IMR-90 (cell line): ENCODE measurements at regions not wholly inside any gene's neighbourhood (a gene's known extent, or its start where the extent isn't known, plus 50 kb on each side); places are given as distances from the start of the nearest gene placed in this dataset.

ENCODE experiments used
- ATAC-seq: fragments of 200-7000 bp; cut with Tn5 transposase; 2 replicates; pipeline ENCODE4 v1.9.1; 2020; ENCODE audit warnings: low read depth, mild to moderate bottlenecking, moderate library complexity
- BruUV-seq: library from RNA; stranded (reverse); fragments of 400-500 nt; replicated peaks from 2 replicates; lab custom pipeline; 2021; lab: Mats Ljungman, UMichigan
- CTCF ChIA-PET: fragments of 300-600 bp; formaldehyde crosslinking; extraction: SDS; loops from one replicate; lab custom pipeline; 2021; ENCODE audit warnings: antibody characterized with exemption; lab: Yijun Ruan, JAX
- POLR2A ChIA-PET: fragments of 300-600 bp; sonication (Branson Sonifier 250); formaldehyde crosslinking; loops from one replicate; lab custom pipeline; 2022; ENCODE audit warnings: antibody characterized with exemption; ENCODE audit not compliant: unreplicated experiment; lab: Charles Lee
- DNase-seq: peaks from one replicate; pipeline ENCODE4 v3.0.0; 2013
- H2AFZ ChIP-seq: replicated peaks from 2 replicates; pipeline ENCODE3; 2013; ENCODE audit warnings: low read length, mild to moderate bottlenecking; ENCODE audit not compliant: poor library complexity
- H2AK5ac ChIP-seq: 2 replicates; pipeline ENCODE4 v1.6.1; 2013; ENCODE audit warnings: low read depth, low read length, inconsistent platforms
- H2AK9ac ChIP-seq: replicated peaks from 2 replicates; pipeline ENCODE3; 2013; ENCODE audit warnings: mild to moderate bottlenecking, low read depth, low read length, moderate library complexity; ENCODE audit not compliant: poor library complexity
- H2BK120ac ChIP-seq: 2 replicates; pipeline ENCODE4 v1.6.1; 2013; ENCODE audit warnings: low read depth, low read length, inconsistent platforms
- H2BK15ac ChIP-seq: 3 replicates; pipeline ENCODE4 v1.6.1; 2013; ENCODE audit warnings: low read depth, low read length, inconsistent platforms
- H2BK20ac ChIP-seq: 2 replicates; pipeline ENCODE4 v1.6.1; 2013; ENCODE audit warnings: low read depth, mild to moderate bottlenecking, inconsistent platforms, low read length, moderate library complexity
- H2BK5ac ChIP-seq: 2 replicates; pipeline ENCODE4 v1.6.1; 2013; ENCODE audit warnings: mild to moderate bottlenecking, low read depth, low read length, inconsistent platforms; ENCODE audit not compliant: poor library complexity, severe bottlenecking
- H3K14ac ChIP-seq: replicated peaks from 2 replicates; pipeline ENCODE4 v1.6.1; 2013; ENCODE audit warnings: low read depth, low read length, inconsistent platforms
- H3K18ac ChIP-seq: 2 replicates; pipeline ENCODE4 v1.6.1; 2013; ENCODE audit warnings: low read depth, low read length, control low read depth
- H3K23ac ChIP-seq: 2 replicates; pipeline ENCODE4 v1.6.1; 2013; ENCODE audit warnings: low read depth, low read length, inconsistent platforms
- H3K27ac ChIP-seq: 2 replicates; pipeline ENCODE4 v1.5.1; 2013; ENCODE audit warnings: mild to moderate bottlenecking, control low read depth, low read length; ENCODE audit not compliant: insufficient read depth
- H3K27me3 ChIP-seq: 2 replicates; pipeline ENCODE4 v1.6.1; 2013; ENCODE audit warnings: low read length; ENCODE audit not compliant: control insufficient read depth, insufficient read depth
- H3K36me3 ChIP-seq: 2 replicates; pipeline ENCODE4 v1.6.1; 2013; ENCODE audit warnings: low read length, mixed read lengths; ENCODE audit not compliant: control insufficient read depth, insufficient read depth
- H3K4ac ChIP-seq: 2 replicates; pipeline ENCODE4 v1.6.1; 2013; ENCODE audit warnings: low read depth, low read length, inconsistent platforms
- H3K4me1 ChIP-seq: 2 replicates; pipeline ENCODE4 v1.6.1; 2013; ENCODE audit warnings: low read length, mixed read lengths; ENCODE audit not compliant: control insufficient read depth, insufficient read depth
- H3K4me2 ChIP-seq: 2 replicates; pipeline ENCODE4 v1.6.1; 2013; ENCODE audit warnings: low read depth, mild to moderate bottlenecking, control low read depth, low read length, moderate library complexity
- H3K4me3 ChIP-seq: 2 replicates; pipeline ENCODE4 v1.5.1; 2013; ENCODE audit warnings: low read depth, mild to moderate bottlenecking, control low read depth, low read length, moderate library complexity; ENCODE audit not compliant: insufficient read depth
- H3K56ac ChIP-seq: 2 replicates; pipeline ENCODE4 v1.6.1; 2013; ENCODE audit warnings: low read length, inconsistent platforms; ENCODE audit not compliant: insufficient read depth; ENCODE audit errors: extremely low read depth
- H3K79me1 ChIP-seq, 2 experiments: 2 replicates each; pipeline ENCODE4 v1.6.1; 2013; ENCODE audit warnings: low read length in 2 of 2, inconsistent platforms in 1 of 2, low read depth in 1 of 2
- H3K9ac ChIP-seq: 2 replicates; pipeline ENCODE4 v1.6.1; 2013; ENCODE audit warnings: low read depth, low read length, control low read depth
- H3K9me1 ChIP-seq: 2 replicates; pipeline ENCODE4 v1.6.1; 2013; ENCODE audit warnings: low read length, inconsistent platforms; ENCODE audit not compliant: insufficient read depth
- H3K9me3 ChIP-seq: 2 replicates; pipeline ENCODE4 v1.6.1; 2013; ENCODE audit warnings: low read length; ENCODE audit not compliant: control insufficient read depth, insufficient read depth
- H4K20me1 ChIP-seq: 2 replicates; pipeline ENCODE4 v1.6.1; 2013; ENCODE audit warnings: low read length, inconsistent platforms; ENCODE audit not compliant: insufficient read depth
- H4K5ac ChIP-seq: 2 replicates; pipeline ENCODE4 v1.6.1; 2013; ENCODE audit warnings: mild to moderate bottlenecking, low read depth, low read length, control low read depth
- H4K8ac ChIP-seq, 2 experiments: 2 replicates each; pipeline ENCODE4 v1.6.1; 2013; ENCODE audit warnings: low read depth in 2 of 2, low read length in 2 of 2, control low read depth in 1 of 2, inconsistent platforms in 1 of 2
- H4K91ac ChIP-seq: 2 replicates; pipeline ENCODE4 v1.6.1; 2013; ENCODE audit warnings: low read depth, low read length, inconsistent platforms; ENCODE audit not compliant: insufficient read depth
- BHLHE40 ChIP-seq: fragments of 150-350 bp; IDR thresholded peaks from 2 replicates; pipeline ENCODE4 v1.6.1; 2016; ENCODE audit warnings: mild to moderate bottlenecking, low read depth, low read length
- CEBPB ChIP-seq: IDR thresholded peaks from 2 replicates; pipeline ENCODE4 v1.6.1; 2012; ENCODE audit warnings: low read depth, low read length, improper control_type of control experiment
- CHD1 ChIP-seq: IDR thresholded peaks from 2 replicates; pipeline ENCODE4 v1.6.1; 2012; ENCODE audit warnings: low read depth, low read length, improper control_type of control experiment
- MAFK ChIP-seq: IDR thresholded peaks from 2 replicates; pipeline ENCODE4 v1.6.1; 2012; ENCODE audit warnings: low read depth, low read length, improper control_type of control experiment
- MAZ ChIP-seq: IDR thresholded peaks from 2 replicates; pipeline ENCODE4 v1.6.1; 2012; ENCODE audit warnings: low read depth, mild to moderate bottlenecking, low read length, improper control_type of control experiment, moderate library complexity, borderline replicate concordance
- MXI1 ChIP-seq: IDR thresholded peaks from 2 replicates; pipeline ENCODE4 v1.6.1; 2012; ENCODE audit warnings: low read depth, mild to moderate bottlenecking, low read length, moderate library complexity, borderline replicate concordance
- NFE2L2 ChIP-seq: fragments of 150-350 bp; IDR thresholded peaks from 2 replicates; pipeline ENCODE4 v1.6.1; 2016; ENCODE audit warnings: low read depth, mild to moderate bottlenecking, low read length
- POLR2A ChIP-seq: IDR thresholded peaks from 2 replicates; pipeline ENCODE4 v1.6.1; 2012; ENCODE audit warnings: mild to moderate bottlenecking, low read depth, low read length
- RCOR1 ChIP-seq: IDR thresholded peaks from 2 replicates; pipeline ENCODE4 v1.6.1; 2012; ENCODE audit warnings: mild to moderate bottlenecking, low read length, improper control_type of control experiment; ENCODE audit not compliant: insufficient replicate concordance
- RFX5 ChIP-seq: IDR thresholded peaks from 2 replicates; pipeline ENCODE4 v1.8.0; 2012; ENCODE audit warnings: low read depth, mild to moderate bottlenecking, low read length, moderate library complexity
- SMC3 ChIP-seq: fragments of 150-350 bp; IDR thresholded peaks from 2 replicates; pipeline ENCODE4 v1.6.1; 2016; ENCODE audit warnings: low read depth, mild to moderate bottlenecking, antibody characterized with exemption, low read length, moderate library complexity
- WGBS, 2 experiments: methylation state at CpG; one replicate each; pipeline versions ENCODE4 v1.1.5 to v1.1.7; 2013; ENCODE audit warnings: missing lambda C conversion rate in 2 of 2; ENCODE audit not compliant: insufficient read length in 1 of 2; ENCODE audit errors: extremely low coverage in 2 of 2; 5-methylcytosine and 5-hydroxymethylcytosine counted together
- dilution Hi-C: fragments of 300-500 bp; cut with HindIII; formaldehyde crosslinking; loops from one replicate; pipeline ENCODE4 v1.14.3; 2018; ENCODE audit warnings: low sequenced_read_pairs; ENCODE audit not compliant: unreplicated experiment
- in situ Hi-C: fragments of 300-500 bp; cut with MboI; formaldehyde crosslinking; loops from 3 replicates; pipeline ENCODE4 v1.14.3; 2019; ENCODE audit warnings: low sequenced_read_pairs, inconsistent platforms, mixed read lengths
- intact Hi-C: fragments of 100-400 bp; cut with micrococcal nuclease; formaldehyde crosslinking; loops from 2 replicates; pipeline ENCODE4 v1.10.0; 2022
- TF ChIP-seq, protein P1 (sequence below): fragments of 150-350 bp; IDR thresholded peaks from 2 replicates; pipeline ENCODE4 v1.6.1; 2016; ENCODE audit warnings: low read depth, mild to moderate bottlenecking, low read length, moderate library complexity, borderline replicate concordance
- TF ChIP-seq, protein P2 (sequence below): conservative IDR thresholded peaks from 2 replicates; pipeline ENCODE4 v1.5.1; 2012; ENCODE audit warnings: mild to moderate bottlenecking, low read depth, low read length, improper control_type of control experiment

DNA sequence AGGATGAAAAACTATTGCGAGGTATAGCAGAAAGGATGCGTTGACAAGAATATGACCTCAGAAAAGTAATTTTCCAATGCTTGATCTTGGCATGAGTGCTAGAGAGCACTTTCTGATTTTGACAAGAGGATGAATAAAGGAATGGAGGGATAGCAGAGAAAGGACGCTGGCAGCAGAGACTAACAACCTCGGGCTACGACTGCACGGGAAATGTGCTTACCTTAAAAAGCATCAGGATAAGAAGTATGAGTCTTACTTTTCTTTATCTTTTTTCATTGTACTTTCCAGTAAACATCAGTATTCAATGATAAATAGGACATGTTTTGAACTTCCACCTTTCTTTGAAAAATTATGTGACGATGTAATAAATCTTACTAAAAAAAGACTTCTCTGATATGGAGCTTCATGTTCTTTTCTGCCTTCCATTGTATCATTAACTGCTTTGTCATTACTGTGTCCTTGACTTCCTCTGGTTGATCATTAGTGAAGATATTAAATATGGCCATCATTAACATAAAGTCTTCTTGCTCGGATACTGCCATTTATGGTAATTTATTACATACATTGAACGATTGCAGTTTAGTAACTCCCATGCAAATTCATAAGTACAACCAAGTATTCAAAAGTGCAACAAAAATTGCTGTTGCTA, 265.6 kb downstream of the DSEL start:
- 80% methylated on average over 1 of the region's 9 CpGs; no CpG with 5 or more reads in 1 of the 2 experiments for WGBS, 2 experiments

More for the DNA sequence above, 265.6 kb downstream of the DSEL start:
- H2BK20ac ChIP-seq: no peak overlapping the region
- no peak overlapping the region for H2BK15ac ChIP-seq
- no peak overlapping the region for H3K56ac ChIP-seq
- intact Hi-C loops: no loop called here
- no peaks in the 10 kb centered on the region for H3K27me3 ChIP-seq
- POLR2A ChIA-PET: no interaction called here
- no peaks in the 10 kb centered on the region for H3K36me3 ChIP-seq
- H3K4me3 ChIP-seq: no peak overlapping the region
- H3K14ac ChIP-seq: no peak overlapping the region
- no peak overlapping the region for H4K5ac ChIP-seq
- H2AFZ ChIP-seq: no peak overlapping the region
- no peak overlapping the region for H3K23ac ChIP-seq
- no peak overlapping the region for H3K4ac ChIP-seq
- no peak overlapping the region for H2AK9ac ChIP-seq
- no TSS peak for BruUV-seq
- no peaks in the 10 kb centered on the region for H4K20me1 ChIP-seq
- no peak overlapping the region for H3K9ac ChIP-seq
- no peak overlapping the region for H3K27ac ChIP-seq
- in situ Hi-C loops: no loop called here
- H3K9me1 ChIP-seq: no peaks in the 10 kb centered on the region; the same call in 1 of the 2 replicates
- no peak for TF ChIP-seq CHD1
- TF ChIP-seq, protein P1, sequence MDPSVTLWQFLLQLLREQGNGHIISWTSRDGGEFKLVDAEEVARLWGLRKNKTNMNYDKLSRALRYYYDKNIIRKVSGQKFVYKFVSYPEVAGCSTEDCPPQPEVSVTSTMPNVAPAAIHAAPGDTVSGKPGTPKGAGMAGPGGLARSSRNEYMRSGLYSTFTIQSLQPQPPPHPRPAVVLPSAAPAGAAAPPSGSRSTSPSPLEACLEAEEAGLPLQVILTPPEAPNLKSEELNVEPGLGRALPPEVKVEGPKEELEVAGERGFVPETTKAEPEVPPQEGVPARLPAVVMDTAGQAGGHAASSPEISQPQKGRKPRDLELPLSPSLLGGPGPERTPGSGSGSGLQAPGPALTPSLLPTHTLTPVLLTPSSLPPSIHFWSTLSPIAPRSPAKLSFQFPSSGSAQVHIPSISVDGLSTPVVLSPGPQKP: no peak
- TF ChIP-seq BHLHE40: no peak
- no peak for TF ChIP-seq RCOR1
- TF ChIP-seq MAZ: no peak
- TF ChIP-seq MAFK: no peak
- TF ChIP-seq POLR2A: no peak
- no peak for TF ChIP-seq NFE2L2
- TF ChIP-seq RFX5: no peak
- TF ChIP-seq, protein P2, sequence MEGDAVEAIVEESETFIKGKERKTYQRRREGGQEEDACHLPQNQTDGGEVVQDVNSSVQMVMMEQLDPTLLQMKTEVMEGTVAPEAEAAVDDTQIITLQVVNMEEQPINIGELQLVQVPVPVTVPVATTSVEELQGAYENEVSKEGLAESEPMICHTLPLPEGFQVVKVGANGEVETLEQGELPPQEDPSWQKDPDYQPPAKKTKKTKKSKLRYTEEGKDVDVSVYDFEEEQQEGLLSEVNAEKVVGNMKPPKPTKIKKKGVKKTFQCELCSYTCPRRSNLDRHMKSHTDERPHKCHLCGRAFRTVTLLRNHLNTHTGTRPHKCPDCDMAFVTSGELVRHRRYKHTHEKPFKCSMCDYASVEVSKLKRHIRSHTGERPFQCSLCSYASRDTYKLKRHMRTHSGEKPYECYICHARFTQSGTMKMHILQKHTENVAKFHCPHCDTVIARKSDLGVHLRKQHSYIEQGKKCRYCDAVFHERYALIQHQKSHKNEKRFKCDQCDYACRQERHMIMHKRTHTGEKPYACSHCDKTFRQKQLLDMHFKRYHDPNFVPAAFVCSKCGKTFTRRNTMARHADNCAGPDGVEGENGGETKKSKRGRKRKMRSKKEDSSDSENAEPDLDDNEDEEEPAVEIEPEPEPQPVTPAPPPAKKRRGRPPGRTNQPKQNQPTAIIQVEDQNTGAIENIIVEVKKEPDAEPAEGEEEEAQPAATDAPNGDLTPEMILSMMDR: no peak
- TF ChIP-seq CEBPB: no peak
- no peak for TF ChIP-seq SMC3
- TF ChIP-seq MXI1: no peak
- dilution Hi-C loops: no loop called here
- no peak for DNase-seq
- no peak overlapping the region for H2AK5ac ChIP-seq
- no peaks in the 10 kb centered on the region for H3K4me1 ChIP-seq
- H3K4me2 ChIP-seq: no peak overlapping the region
- H4K8ac ChIP-seq: no peak overlapping the region
- CTCF ChIA-PET: no interaction called here
- no peak for ATAC-seq
- H4K91ac ChIP-seq: no peak overlapping the region
- no peaks in the 10 kb centered on the region for H3K9me3 ChIP-seq
- H3K18ac ChIP-seq: no peak overlapping the region
- H2BK5ac ChIP-seq: no peak overlapping the region
- H2BK120ac ChIP-seq: no peak overlapping the region
- H3K79me1 ChIP-seq: no peaks in the 10 kb centered on the region
